Chondrocyte (in vitro differentiated cells): ENCODE measurements at regions not wholly inside any gene's neighbourhood (a gene's known extent, or its start where the extent isn't known, plus 50 kb on each side); places are given as distances from the start of the nearest gene placed in this dataset.

Source experiments
- DNase-seq: peaks from one replicate; pipeline ENCODE4 v3.0.0; 2021; ENCODE audit warnings: mixed read lengths, low spot score
- H3K27ac Mint-ChIP-seq: one replicate; pipeline ENCODE4 v1.8.0; 2021; ENCODE audit warnings: mild to moderate bottlenecking, moderate library complexity, mixed read lengths; ENCODE audit not compliant: unreplicated experiment
- H3K27me3 Mint-ChIP-seq: 2 replicates; pipeline ENCODE4 v1.8.0; 2021; ENCODE audit warnings: low read depth, mixed read lengths
- H3K36me3 Mint-ChIP-seq: 2 replicates; pipeline ENCODE4 v1.8.0; 2021; ENCODE audit warnings: low read depth, mixed read lengths
- H3K4me1 Mint-ChIP-seq: 2 replicates; pipeline ENCODE4 v1.8.0; 2021; ENCODE audit warnings: low read depth, mild to moderate bottlenecking, mixed read lengths
- H3K4me3 Mint-ChIP-seq: one replicate; pipeline ENCODE4 v1.8.0; 2021; ENCODE audit warnings: mild to moderate bottlenecking, moderate library complexity, mixed read lengths; ENCODE audit not compliant: unreplicated experiment
- H3K9me3 Mint-ChIP-seq: 2 replicates; pipeline ENCODE4 v1.8.0; 2021; ENCODE audit warnings: low read depth, mixed read lengths
- TF ChIP-seq, protein P1 (sequence below): fragments of 200-600 bp; sonication (generic); IDR thresholded peaks from 2 replicates; pipeline ENCODE4 v1.5.0; 2021; ENCODE audit warnings: antibody characterized with exemption, mild to moderate bottlenecking, moderate library complexity

DNA sequence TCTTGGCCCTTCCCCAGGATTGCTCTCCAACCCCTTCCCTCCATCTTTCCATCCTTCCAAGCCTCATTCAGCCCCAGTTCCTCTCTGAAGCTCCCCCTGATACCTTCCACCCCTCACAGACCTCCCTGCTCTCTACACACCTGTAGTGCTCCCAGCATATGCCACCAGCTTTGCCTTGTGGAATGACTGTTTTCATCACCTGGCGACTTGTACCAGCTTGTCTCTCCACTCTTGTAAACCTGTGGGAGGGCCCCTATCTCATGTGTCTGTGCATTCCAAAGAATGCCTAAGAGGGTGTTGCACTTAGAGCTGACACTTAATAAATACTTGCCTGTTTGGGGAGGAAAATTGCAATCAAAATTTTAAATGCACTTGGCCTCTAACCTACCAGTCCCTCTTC is 198.7 kb downstream of the BCL11A start:
- TF ChIP-seq, protein P1, sequence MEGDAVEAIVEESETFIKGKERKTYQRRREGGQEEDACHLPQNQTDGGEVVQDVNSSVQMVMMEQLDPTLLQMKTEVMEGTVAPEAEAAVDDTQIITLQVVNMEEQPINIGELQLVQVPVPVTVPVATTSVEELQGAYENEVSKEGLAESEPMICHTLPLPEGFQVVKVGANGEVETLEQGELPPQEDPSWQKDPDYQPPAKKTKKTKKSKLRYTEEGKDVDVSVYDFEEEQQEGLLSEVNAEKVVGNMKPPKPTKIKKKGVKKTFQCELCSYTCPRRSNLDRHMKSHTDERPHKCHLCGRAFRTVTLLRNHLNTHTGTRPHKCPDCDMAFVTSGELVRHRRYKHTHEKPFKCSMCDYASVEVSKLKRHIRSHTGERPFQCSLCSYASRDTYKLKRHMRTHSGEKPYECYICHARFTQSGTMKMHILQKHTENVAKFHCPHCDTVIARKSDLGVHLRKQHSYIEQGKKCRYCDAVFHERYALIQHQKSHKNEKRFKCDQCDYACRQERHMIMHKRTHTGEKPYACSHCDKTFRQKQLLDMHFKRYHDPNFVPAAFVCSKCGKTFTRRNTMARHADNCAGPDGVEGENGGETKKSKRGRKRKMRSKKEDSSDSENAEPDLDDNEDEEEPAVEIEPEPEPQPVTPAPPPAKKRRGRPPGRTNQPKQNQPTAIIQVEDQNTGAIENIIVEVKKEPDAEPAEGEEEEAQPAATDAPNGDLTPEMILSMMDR, result no peak
- Mint-ChIP-seq H3K36me3 (no peaks in the 10 kb centered on the region), H3K27ac (no peak overlapping the region), H3K9me3 (no peaks in the 10 kb centered on the region), H3K4me1 (no peaks in the 10 kb centered on the region), H3K27me3 (peaks cover 3% of the 10 kb centered on the region), H3K4me3 (no peak overlapping the region)
- no peak for DNase-seq

DNA sequence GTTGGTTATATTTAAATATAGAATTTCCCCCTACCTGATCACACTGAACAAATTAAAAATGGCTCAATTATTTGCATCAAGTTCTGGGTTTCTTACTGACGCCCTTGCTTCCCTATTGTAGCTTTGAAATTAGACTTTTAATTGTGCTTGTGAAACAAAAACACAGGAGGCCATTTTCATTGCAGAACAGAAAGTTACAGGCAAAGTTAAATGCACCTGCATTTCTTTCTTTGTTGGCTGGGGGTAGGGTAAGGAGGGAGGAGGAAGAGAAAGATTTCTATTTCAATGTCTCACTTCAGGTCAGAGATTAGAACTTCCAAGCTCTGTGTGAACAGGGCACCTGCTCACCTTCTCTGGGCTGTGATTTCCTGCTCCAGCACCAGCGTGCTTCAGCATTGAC is 199.6 kb downstream of the BCL11A start:
- Mint-ChIP-seq H3K27ac (no peak overlapping the region), H3K36me3 (no peaks in the 10 kb centered on the region), H3K9me3 (no peaks in the 10 kb centered on the region), H3K4me1 (no peaks in the 10 kb centered on the region), H3K27me3 (peaks cover 3% of the 10 kb centered on the region), H3K4me3 (no peak overlapping the region)
- TF ChIP-seq, protein P1, result no peak
- no peak for DNase-seq

DNA sequence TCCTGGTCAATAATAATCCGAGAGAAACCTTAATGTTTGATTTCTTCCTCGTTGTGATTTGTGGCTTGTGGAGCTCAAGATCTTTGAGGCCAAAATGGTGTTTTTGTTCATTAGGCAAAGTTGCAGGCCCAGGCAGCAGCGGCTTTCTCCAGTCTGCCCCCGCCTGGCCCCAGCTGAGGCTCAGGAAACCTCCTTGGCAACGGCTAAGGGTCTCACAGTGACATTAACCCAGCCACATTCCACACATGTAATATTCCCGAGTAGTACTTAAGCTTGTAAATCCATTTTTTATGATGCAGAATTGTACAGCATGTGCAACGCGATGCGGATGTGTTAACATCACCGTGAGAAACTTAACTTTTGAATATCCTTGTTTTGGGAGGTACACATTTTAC is 200.1 kb downstream of the BCL11A start:
- Mint-ChIP-seq H3K4me1 (no peaks in the 10 kb centered on the region), H3K27me3 (peaks cover 3% of the 10 kb centered on the region), H3K27ac (no peak overlapping the region), H3K36me3 (no peaks in the 10 kb centered on the region), H3K4me3 (no peak overlapping the region), H3K9me3 (no peaks in the 10 kb centered on the region)
- TF ChIP-seq, protein P1, result no peak
- DNase-seq, result no peak

DNA sequence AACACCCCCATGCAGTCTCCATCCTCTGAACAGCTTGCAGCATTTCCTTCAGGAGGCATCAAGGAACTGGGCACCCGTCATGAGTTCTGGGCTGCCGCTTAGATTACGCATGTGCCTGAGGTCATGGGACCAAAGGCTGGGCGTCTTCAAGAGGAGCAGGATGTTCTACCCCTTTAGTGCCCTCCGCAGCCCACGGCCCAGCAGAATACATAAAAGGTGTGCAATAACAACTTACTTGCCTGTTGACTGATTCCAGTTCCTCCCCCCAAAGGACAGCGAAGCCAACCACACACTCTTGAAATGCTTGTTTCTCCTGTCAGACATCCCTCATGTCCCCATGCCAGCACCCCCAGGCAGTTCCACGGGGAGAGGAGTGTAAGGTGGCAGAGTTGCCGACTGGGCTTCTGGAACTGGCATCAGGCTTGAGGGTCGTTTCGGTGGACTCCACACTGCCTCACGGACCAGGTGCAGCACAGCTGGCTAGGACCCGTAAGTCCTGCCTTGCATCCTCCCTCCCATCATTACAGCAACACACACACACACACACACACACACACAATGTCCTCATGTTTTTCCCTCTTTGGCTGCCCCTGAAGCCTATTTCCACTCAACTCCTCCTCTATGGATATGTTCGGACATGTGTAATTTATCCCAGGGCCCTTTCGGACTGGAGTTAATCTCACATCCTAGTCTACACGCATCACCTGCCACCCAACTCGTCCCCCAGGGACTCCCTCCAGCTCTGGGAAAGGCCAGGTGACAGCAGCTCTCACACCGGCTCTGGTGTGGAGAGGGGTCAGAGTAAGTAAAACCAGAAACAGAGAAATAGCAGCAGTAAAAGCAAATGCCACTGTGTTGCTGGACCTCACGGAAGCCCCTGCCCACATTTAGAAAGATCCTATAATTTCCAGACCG is 200.7 kb downstream of the BCL11A start:
- Mint-ChIP-seq H3K4me1 (no peaks in the 10 kb centered on the region), H3K4me3 (no peak overlapping the region), H3K36me3 (no peaks in the 10 kb centered on the region), H3K27ac (no peak overlapping the region), H3K27me3 (peaks cover 3% of the 10 kb centered on the region), H3K9me3 (no peaks in the 10 kb centered on the region)
- no peak for DNase-seq
- TF ChIP-seq, protein P1, result no peak

DNA sequence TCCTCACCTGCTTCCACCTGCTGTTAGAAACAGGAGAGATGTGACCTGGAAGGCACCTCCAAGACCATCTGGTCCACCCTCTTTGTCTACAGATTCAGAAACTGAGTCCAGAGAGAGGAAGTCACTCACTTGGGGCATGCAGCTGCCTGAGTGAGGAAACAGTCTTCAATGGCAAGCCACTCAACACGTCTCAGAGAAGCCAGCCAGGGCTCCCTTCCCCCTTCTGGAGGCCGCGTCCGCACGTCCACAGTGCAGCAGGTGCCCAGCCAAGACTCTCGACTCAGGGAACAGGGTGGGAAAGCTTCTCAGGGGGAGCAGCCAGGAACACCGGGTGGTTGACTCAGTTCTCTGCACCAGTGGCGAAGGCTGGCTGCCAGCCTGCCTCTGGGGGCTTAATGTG is 201.7 kb downstream of the BCL11A start:
- TF ChIP-seq, protein P1, result no peak
- no peak overlapping the region for H3K4me3 Mint-ChIP-seq
- no peak for DNase-seq
- H3K27ac Mint-ChIP-seq, result no peak overlapping the region
- H3K36me3 Mint-ChIP-seq, result no peaks in the 10 kb centered on the region
- peaks cover 3% of the 10 kb centered on the region for H3K27me3 Mint-ChIP-seq
- H3K9me3 Mint-ChIP-seq, result peaks cover 4% of the 10 kb centered on the region
- H3K4me1 Mint-ChIP-seq, result no peaks in the 10 kb centered on the region
